GM12878 (cell line): ENCODE measurements at regions not wholly inside any gene's neighbourhood (a gene's known extent, or its start where the extent isn't known, plus 50 kb on each side); places are given as distances from the start of the nearest gene placed in this dataset.

ENCODE experiments used
- ATAC-seq: fragments of 200-7000 bp; cut with Tn5 transposase; 3 replicates; pipeline ENCODE4 v1.9.1; 2020; ENCODE audit warnings: mild to moderate bottlenecking, moderate library complexity
- BruUV-seq: library from RNA; stranded (reverse); fragments of 400-500 nt; replicated peaks from 2 replicates; lab custom pipeline; 2021; lab: Mats Ljungman, UMichigan
- CTCF ChIA-PET: fragments of 300-600 bp; sonication (Branson Sonifier 250); formaldehyde crosslinking; extraction: SDS; loops from one replicate; lab custom pipeline; 2021; ENCODE audit warnings: inconsistent platforms; lab: Yijun Ruan, JAX
- POLR2A ChIA-PET: fragments of 350-600 bp; formaldehyde crosslinking; extraction: SDS; loops from one replicate; lab custom pipeline; 2021; ENCODE audit warnings: inconsistent platforms; lab: Charles Lee
- RAD21 ChIA-PET: fragments of 300-600 bp; sonication (Branson Sonifier 250); formaldehyde crosslinking; loops from one replicate; lab custom pipeline; 2023; ENCODE audit warnings: antibody characterized with exemption; ENCODE audit not compliant: unreplicated experiment; lab: Charles Lee
- SMC1A ChIA-PET: fragments of 300-600 bp; sonication (Branson Sonifier 250); formaldehyde crosslinking; loops from one replicate; lab custom pipeline; 2023; ENCODE audit not compliant: unreplicated experiment, uncharacterized antibody; lab: Charles Lee
- DNase-seq: peaks from one replicate; pipeline ENCODE4 v3.0.0-alpha.2; 2011; ENCODE audit warnings: low read depth, low spot score
- FAIRE-seq: peaks from 3 replicates; lab custom pipeline; 2011; peaks lifted over from hg19 to GRCh38; lab: Jason Lieb, UNC
- H2AFZ ChIP-seq: 2 replicates; pipeline ENCODE4 v1.6.0; 2011; ENCODE audit warnings: low read depth, low read length, control low read depth; ENCODE audit not compliant: control insufficient read depth
- H3K27ac ChIP-seq: 2 replicates; pipeline ENCODE4 v1.5.1; 2011; ENCODE audit warnings: control low read depth; ENCODE audit not compliant: control insufficient read depth, insufficient read depth
- H3K27me3 ChIP-seq, 2 experiments: replicated peaks in 1 of 2; 2 replicates each; pipeline versions ENCODE4 v1.6.0 to v1.6.1; 2011; ENCODE audit warnings: low read length in 1 of 2; ENCODE audit not compliant: control insufficient read depth in 2 of 2, insufficient read depth in 2 of 2
- H3K36me3 ChIP-seq, 2 experiments: 2 replicates each; pipeline ENCODE4 v1.5.1; 2011; ENCODE audit warnings: low read length in 1 of 2; ENCODE audit not compliant: control insufficient read depth in 2 of 2, insufficient read depth in 2 of 2
- H3K4me1 ChIP-seq: 2 replicates; pipeline ENCODE4 v1.6.1; 2011; ENCODE audit warnings: mild to moderate bottlenecking, low read length, moderate library complexity, mixed read lengths; ENCODE audit not compliant: control insufficient read depth, insufficient read depth
- H3K4me2 ChIP-seq: 2 replicates; pipeline ENCODE4 v1.6.0; 2011; ENCODE audit warnings: control low read depth; ENCODE audit not compliant: control insufficient read depth, insufficient read depth
- H3K4me3 ChIP-seq: fragments of 200-600 bp; sonication (generic); 2 replicates; pipeline ENCODE4 v1.5.1; 2016
- H3K79me2 ChIP-seq: 2 replicates; pipeline ENCODE4 v1.6.0; 2011; ENCODE audit warnings: low read length; ENCODE audit not compliant: control insufficient read depth, insufficient read depth
- H3K9ac ChIP-seq: 2 replicates; pipeline ENCODE4 v1.8.0; 2011; ENCODE audit warnings: low read length, control low read depth, mixed read lengths; ENCODE audit not compliant: control insufficient read depth, insufficient read depth
- H3K9me3 ChIP-seq: replicated peaks from 3 replicates; pipeline ENCODE4 v1.5.1; 2011; ENCODE audit warnings: mild to moderate bottlenecking, low read length; ENCODE audit not compliant: control insufficient read depth, insufficient read depth
- H4K20me1 ChIP-seq: 2 replicates; pipeline ENCODE4 v1.6.0; 2011; ENCODE audit not compliant: control insufficient read depth, insufficient read depth
- ATF2 ChIP-seq: IDR thresholded peaks from 2 replicates; pipeline ENCODE4 v1.6.1; 2012; ENCODE audit warnings: low read length, inconsistent platforms
- ATF3 ChIP-seq: IDR thresholded peaks from 2 replicates; pipeline ENCODE4 v1.6.1; 2011; ENCODE audit warnings: low read depth, mild to moderate bottlenecking, low read length, moderate library complexity, borderline replicate concordance; ENCODE audit errors: extremely low read depth
- CREM ChIP-seq: IDR thresholded peaks from 2 replicates; pipeline ENCODE4 v1.6.1; 2014; ENCODE audit warnings: antibody characterized with exemption, low read depth
- EGR1 ChIP-seq, 2 experiments: IDR thresholded peaks; 1 replicate in 1 of 2; 2 replicates in 1 of 2; pipeline ENCODE4 v1.6.1; 2011 to 2012; ENCODE audit warnings: low read depth in 2 of 2, low read length in 2 of 2, borderline replicate concordance in 1 of 2, mild to moderate bottlenecking in 1 of 2, moderate library complexity in 1 of 2
- HDAC2 ChIP-seq: fragments of 200-600 bp; sonication (generic); IDR thresholded peaks from 2 replicates; pipeline ENCODE4 v1.6.1; 2017
- HDAC6 ChIP-seq: fragments of 200-600 bp; sonication (generic); IDR thresholded peaks from one replicate; pipeline ENCODE4 v1.8.0; 2017; ENCODE audit warnings: antibody characterized with exemption; ENCODE audit not compliant: unreplicated experiment
- MEF2B ChIP-seq: fragments of 450-650 bp; IDR thresholded peaks from 2 replicates; pipeline ENCODE4 v1.6.1; 2018; ENCODE audit warnings: mild to moderate bottlenecking, moderate library complexity; ENCODE audit not compliant: partially characterized antibody, poor library complexity, severe bottlenecking
- NRF1 ChIP-seq: conservative IDR thresholded peaks from 2 replicates; pipeline ENCODE4 v1.6.1; 2011; ENCODE audit warnings: mild to moderate bottlenecking, low read depth, low read length, improper control_type of control experiment
- PBX3 ChIP-seq: IDR thresholded peaks from 2 replicates; pipeline ENCODE4 v1.6.1; 2011; ENCODE audit warnings: mild to moderate bottlenecking, low read depth, low read length, moderate library complexity; ENCODE audit not compliant: insufficient replicate concordance
- POLR2AphosphoS2 ChIP-seq: IDR thresholded peaks from 2 replicates; pipeline ENCODE4 v1.6.1; 2011; ENCODE audit warnings: low read depth, mild to moderate bottlenecking, low read length, improper control_type of control experiment, moderate library complexity
- SPI1 ChIP-seq: IDR thresholded peaks from 2 replicates; pipeline ENCODE4 v1.6.1; 2011; ENCODE audit warnings: low read depth, mild to moderate bottlenecking, low read length, moderate library complexity, borderline replicate concordance; ENCODE audit not compliant: insufficient read depth
- ZBTB11 ChIP-seq: fragments of 450-650 bp; formaldehyde crosslinking; IDR thresholded peaks from 2 replicates; pipeline ENCODE4 v1.5.0; 2022; ENCODE audit warnings: mild to moderate bottlenecking, missing genetic modification characterization
- ZNF384 ChIP-seq: IDR thresholded peaks from 2 replicates; pipeline ENCODE4 v1.6.1; 2012; ENCODE audit warnings: low read depth, mild to moderate bottlenecking, low read length, improper control_type of control experiment, borderline replicate concordance
- ZNF622 ChIP-seq: fragments of 450-650 bp; IDR thresholded peaks from 2 replicates; pipeline ENCODE4 v1.6.1; 2017; ENCODE audit warnings: mild to moderate bottlenecking, inconsistent platforms
- WGBS: methylation state at CpG from one replicate; pipeline ENCODE4 v1.1.6; 2016; ENCODE audit warnings: low lambda C conversion rate; ENCODE audit not compliant: insufficient replicate concordance, insufficient coverage; ENCODE audit errors: missing lambda C conversion rate; 5-methylcytosine and 5-hydroxymethylcytosine counted together
- in situ Hi-C: fragments of 300-500 bp; cut with MboI; formaldehyde crosslinking; loops from 9 replicates; pipeline ENCODE4 v1.14.3; 2018; ENCODE audit warnings: mixed read lengths
- intact Hi-C: fragments of 100-400 bp; cut with micrococcal nuclease; formaldehyde crosslinking; loops from one replicate; pipeline ENCODE4 v1.14.2; 2022; ENCODE audit not compliant: unreplicated experiment

- TF ChIP-seq ZBTB11 (CRISPR knock-in tag) (no peak), MEF2B (no peak)
Measured at GRCh38 chr10:2036209-2036608, 298.9 kb upstream of the ADARB2 start (continued).

GRCh38 chr10:2030046-2030445 lies 292.7 kb upstream of the ADARB2 start:
- no peaks in the 10 kb centered on the region for H4K20me1 ChIP-seq
- ChIA-PET SMC1A (interaction anchor here (0.6 to 1.4 kb wide), 2 partner anchors 9 to 15 kb away, joined by 3 read pairs; no protein-coding TSS in a partner anchor), POLR2A (no interaction called here), CTCF (no interaction called here), RAD21 (no interaction called here)
- in situ Hi-C loops (no loop called here), intact Hi-C loops (no loop called here)
- TF ChIP-seq EGR1 (IDR thresholded peaks at IDR 0.05; ENCODE audit: borderline replicate concordance in 1 of 2, low read depth in 2 of 2, low read length in 2 of 2): no peak
- TF ChIP-seq ATF2: no peak
- no peak for TF ChIP-seq ZNF384
- no peak for TF ChIP-seq POLR2AphosphoS2
- no peak for TF ChIP-seq CREM
- no peak for TF ChIP-seq NRF1
- no peak for TF ChIP-seq SPI1
- no peak for TF ChIP-seq PBX3
- TF ChIP-seq ATF3: no peak
- no peak for TF ChIP-seq HDAC2
- no peak for TF ChIP-seq ZNF622
- no peak for TF ChIP-seq HDAC6
- no peak overlapping the region for H3K4me3 ChIP-seq
- no peaks in the 10 kb centered on the region for H3K36me3 ChIP-seq
- no peak overlapping the region for H3K27ac ChIP-seq
- no peaks in the 10 kb centered on the region for H3K4me1 ChIP-seq
- no peak overlapping the region for H3K9ac ChIP-seq
- 0% methylated on average over 1 of the region's 1 CpG for WGBS
- no peaks in the 10 kb centered on the region for H3K9me3 ChIP-seq
- H3K27me3 ChIP-seq: no peaks in the 10 kb centered on the region
- no peak overlapping the region for H2AFZ ChIP-seq
- BruUV-seq: no TSS peak
- ATAC-seq (no peak), FAIRE-seq (no peak), DNase-seq (no peak)
- no peaks in the 10 kb centered on the region for H3K79me2 ChIP-seq
- no peak overlapping the region for H3K4me2 ChIP-seq
